ENCODE measurements at regions not wholly inside any gene's neighbourhood (a gene's known extent, or its start where the extent isn't known, plus 50 kb on each side); places are given as distances from the start of the nearest gene placed in this dataset.

- TF ChIP-seq PRDM2 (tag by site-specific recombination; IDR thresholded peaks at IDR 0.05; ENCODE audit: borderline replicate concordance) (no peak), ZNF211 (tag by site-specific recombination; IDR thresholded peaks at IDR 0.05; ENCODE audit: low read depth) (no peak), ZNF350 (tag by site-specific recombination; IDR thresholded peaks at IDR 0.05) (no peak), ZBTB8A (tag by site-specific recombination; IDR thresholded peaks at IDR 0.05) (no peak), ZNF549 (tag by site-specific recombination; IDR thresholded peaks at IDR 0.05) (no peak), ZNF701 (tag by site-specific recombination; IDR thresholded peaks at IDR 0.05) (no peak)
Observed at GRCh38 chr13:106985481-106985880, 417.5 kb upstream of the ARGLU1 start (continued).

GRCh38 chr13:106981051-106981450 lies 413.1 kb upstream of the ARGLU1 start:
- H3K4me1 ChIP-seq (ENCODE audit: control insufficient read depth, insufficient read depth, low read length), result no peaks in the 10 kb centered on the region
- ChIA-PET POLR2A (no interaction called here), CTCF (no interaction called here)
- no peak overlapping the region for H3K4me3 ChIP-seq (ENCODE audit: low read depth, low read length)
- no peaks in the 10 kb centered on the region for H3K9me3 ChIP-seq (ENCODE audit: control insufficient read depth, insufficient read depth, low read depth, low read length)
- no peak overlapping the region for H3K27ac ChIP-seq (ENCODE audit: extremely low read depth, low read depth, low read length)
- H3K36me3 ChIP-seq (ENCODE audit: control insufficient read depth in 2 of 2, insufficient read depth in 1 of 2, low read length in 2 of 2), result no peaks in the 10 kb centered on the region
- TF ChIP-seq SALL2 (tag by site-specific recombination; IDR thresholded peaks at IDR 0.05; ENCODE audit: borderline replicate concordance) (no peak), MYNN (tag by site-specific recombination; IDR thresholded peaks at IDR 0.05; ENCODE audit: borderline replicate concordance) (no peak), ZNF292 (tag by site-specific recombination; IDR thresholded peaks at IDR 0.05; ENCODE audit: borderline replicate concordance, low read depth) (no peak), PRDM10 (tag by site-specific recombination; IDR thresholded peaks at IDR 0.05) (no peak), PRDM1 (tag by site-specific recombination; IDR thresholded peaks at IDR 0.05) (no peak), SP2 (tag by site-specific recombination; IDR thresholded peaks at IDR 0.05) (no peak), TSHZ1 (tag by site-specific recombination; IDR thresholded peaks at IDR 0.05; ENCODE audit: borderline replicate concordance) (no peak), ZNF426 (tag by site-specific recombination; IDR thresholded peaks at IDR 0.05) (no peak), ZNF37A (tag by site-specific recombination; IDR thresholded peaks at IDR 0.05) (no peak), ZBTB11 (tag by site-specific recombination; conservative IDR thresholded peaks at IDR 0.05; ENCODE audit: low read depth) (no peak), ZNF155 (tag by site-specific recombination; IDR thresholded peaks at IDR 0.05) (no peak), ZNF830 (tag by site-specific recombination; IDR thresholded peaks at IDR 0.05; ENCODE audit: low read depth) (no peak)
